ENCODE measurements at regions not wholly inside any gene's neighbourhood (a gene's known extent, or its start where the extent isn't known, plus 50 kb on each side); places are given as distances from the start of the nearest gene placed in this dataset.

- TF ChIP-seq EZH2phosphoT487 (IDR thresholded peaks at IDR 0.05; ENCODE audit: borderline replicate concordance) (no peak), CTCF (conservative IDR thresholded peaks at IDR 0.05; ENCODE audit: low read length) (peak; percentile 50)
These were observed 62.0 kb upstream of the NUDT7 start for GRCh38 chr16:77660311-77660710.

Measured in Loucy (cell line).